ENCODE measurements at regions not wholly inside any gene's neighbourhood (a gene's known extent, or its start where the extent isn't known, plus 50 kb on each side); places are given as distances from the start of the nearest gene placed in this dataset.

GRCh38 chr1:194338241-194338948 is 1152.0 kb upstream of the B3GALT2 start:
- H3K9me3 ChIP-seq (ENCODE audit: control insufficient read depth in 3 of 3, low read length in 3 of 3), result no peaks in the 10 kb centered on the region
- H3K4me1 ChIP-seq (ENCODE audit: control insufficient read depth in 3 of 3, insufficient read depth in 3 of 3, low read length in 3 of 3), result no peaks in the 10 kb centered on the region
- no peaks in the 10 kb centered on the region for H3K36me3 ChIP-seq (ENCODE audit: control insufficient read depth in 3 of 3, insufficient read depth in 3 of 3, low read length in 3 of 3)
- H3K4me3 ChIP-seq (ENCODE audit: low read length in 3 of 3), result no peak overlapping the region
- H3K27me3 ChIP-seq (ENCODE audit: control insufficient read depth in 3 of 3, insufficient read depth in 3 of 3, low read length in 3 of 3), result no peaks in the 10 kb centered on the region
- H3K27ac ChIP-seq (ENCODE audit: low read depth, low read length), result no peak overlapping the region
- no peak overlapping the region for H3K9ac ChIP-seq (ENCODE audit: low read depth in 1 of 3, low read length in 3 of 3)

- H3K9ac ChIP-seq (ENCODE audit: low read depth in 1 of 3, low read length in 3 of 3), result no peak overlapping the region
- no peaks in the 10 kb centered on the region for H3K36me3 ChIP-seq (ENCODE audit: control insufficient read depth in 3 of 3, insufficient read depth in 3 of 3, low read length in 3 of 3)
- H3K4me3 ChIP-seq (ENCODE audit: low read length in 3 of 3), result no peak overlapping the region
These were observed 1146.8 kb upstream of the B3GALT2 start for GRCh38 chr1:194333240-194333639.

GRCh38 chr1:194331758-194332157 is 1145.3 kb upstream of the B3GALT2 start:
- Histone ChIP-seq H3K9ac (ENCODE audit: low read depth in 1 of 3, low read length in 3 of 3) (no peak overlapping the region), H3K27me3 (ENCODE audit: control insufficient read depth in 3 of 3, insufficient read depth in 3 of 3, low read length in 3 of 3) (no peaks in the 10 kb centered on the region), H3K4me3 (ENCODE audit: low read length in 3 of 3) (no peak overlapping the region), H3K4me1 (ENCODE audit: control insufficient read depth in 3 of 3, insufficient read depth in 3 of 3, low read length in 3 of 3) (no peaks in the 10 kb centered on the region), H3K27ac (ENCODE audit: low read depth, low read length) (no peak overlapping the region), H3K36me3 (ENCODE audit: control insufficient read depth in 3 of 3, insufficient read depth in 3 of 3, low read length in 3 of 3) (no peaks in the 10 kb centered on the region), H3K9me3 (ENCODE audit: control insufficient read depth in 3 of 3, low read length in 3 of 3) (no peaks in the 10 kb centered on the region)

More at GRCh38 chr1:194333240-194333639, 1146.8 kb upstream of the B3GALT2 start:
- H3K27ac ChIP-seq (ENCODE audit: low read depth, low read length), result no peak overlapping the region
- H3K9me3 ChIP-seq (ENCODE audit: control insufficient read depth in 3 of 3, low read length in 3 of 3), result no peaks in the 10 kb centered on the region
- no peaks in the 10 kb centered on the region for H3K4me1 ChIP-seq (ENCODE audit: control insufficient read depth in 3 of 3, insufficient read depth in 3 of 3, low read length in 3 of 3)
- H3K27me3 ChIP-seq (ENCODE audit: control insufficient read depth in 3 of 3, insufficient read depth in 3 of 3, low read length in 3 of 3), result no peaks in the 10 kb centered on the region

- no peak overlapping the region for H3K4me3 ChIP-seq (ENCODE audit: low read length in 3 of 3)
- H3K27ac ChIP-seq (ENCODE audit: low read depth, low read length), result no peak overlapping the region
- no peaks in the 10 kb centered on the region for H3K36me3 ChIP-seq (ENCODE audit: control insufficient read depth in 3 of 3, insufficient read depth in 3 of 3, low read length in 3 of 3)
- no peak overlapping the region for H3K9ac ChIP-seq (ENCODE audit: low read depth in 1 of 3, low read length in 3 of 3)
- no peaks in the 10 kb centered on the region for H3K4me1 ChIP-seq (ENCODE audit: control insufficient read depth in 3 of 3, insufficient read depth in 3 of 3, low read length in 3 of 3)
- no peaks in the 10 kb centered on the region for H3K27me3 ChIP-seq (ENCODE audit: control insufficient read depth in 3 of 3, insufficient read depth in 3 of 3, low read length in 3 of 3)
- no peaks in the 10 kb centered on the region for H3K9me3 ChIP-seq (ENCODE audit: control insufficient read depth in 3 of 3, low read length in 3 of 3)
These were observed 1136.3 kb upstream of the B3GALT2 start for GRCh38 chr1:194322751-194323150.

GRCh38 chr1:194318790-194319280 is 1132.4 kb upstream of the B3GALT2 start:
- H3K4me1 ChIP-seq (ENCODE audit: control insufficient read depth in 3 of 3, insufficient read depth in 3 of 3, low read length in 3 of 3), result no peaks in the 10 kb centered on the region
- H3K4me3 ChIP-seq (ENCODE audit: low read length in 3 of 3), result no peak overlapping the region
- H3K27ac ChIP-seq (ENCODE audit: low read depth, low read length), result no peak overlapping the region
- H3K27me3 ChIP-seq (ENCODE audit: control insufficient read depth in 3 of 3, insufficient read depth in 3 of 3, low read length in 3 of 3), result no peaks in the 10 kb centered on the region
- H3K9me3 ChIP-seq (ENCODE audit: control insufficient read depth in 3 of 3, low read length in 3 of 3), result no peaks in the 10 kb centered on the region
- no peak overlapping the region for H3K9ac ChIP-seq (ENCODE audit: low read depth in 1 of 3, low read length in 3 of 3)
- H3K36me3 ChIP-seq (ENCODE audit: control insufficient read depth in 3 of 3, insufficient read depth in 3 of 3, low read length in 3 of 3), result no peaks in the 10 kb centered on the region

- no peaks in the 10 kb centered on the region for H3K27me3 ChIP-seq (ENCODE audit: control insufficient read depth in 3 of 3, insufficient read depth in 3 of 3, low read length in 3 of 3)
- no peak overlapping the region for H3K9ac ChIP-seq (ENCODE audit: low read depth in 1 of 3, low read length in 3 of 3)
- H3K9me3 ChIP-seq (ENCODE audit: control insufficient read depth in 3 of 3, low read length in 3 of 3), result peaks cover 0 to 1% (median 0%) of the 10 kb centered on the region in 3 donors
- H3K36me3 ChIP-seq (ENCODE audit: control insufficient read depth in 3 of 3, insufficient read depth in 3 of 3, low read length in 3 of 3), result no peaks in the 10 kb centered on the region
- H3K27ac ChIP-seq (ENCODE audit: low read depth, low read length), result no peak overlapping the region
- H3K4me3 ChIP-seq (ENCODE audit: low read length in 3 of 3), result no peak overlapping the region
- no peaks in the 10 kb centered on the region for H3K4me1 ChIP-seq (ENCODE audit: control insufficient read depth in 3 of 3, insufficient read depth in 3 of 3, low read length in 3 of 3)
These were observed 1123.3 kb upstream of the B3GALT2 start for GRCh38 chr1:194309697-194310096.

- Histone ChIP-seq H3K9ac (ENCODE audit: low read depth in 1 of 3, low read length in 3 of 3) (no peak overlapping the region), H3K9me3 (ENCODE audit: control insufficient read depth in 3 of 3, low read length in 3 of 3) (peaks cover 0 to 1% (median 0%) of the 10 kb centered on the region in 3 donors), H3K27ac (ENCODE audit: low read depth, low read length) (no peak overlapping the region), H3K4me1 (ENCODE audit: control insufficient read depth in 3 of 3, insufficient read depth in 3 of 3, low read length in 3 of 3) (no peaks in the 10 kb centered on the region), H3K36me3 (ENCODE audit: control insufficient read depth in 3 of 3, insufficient read depth in 3 of 3, low read length in 3 of 3) (no peaks in the 10 kb centered on the region), H3K27me3 (ENCODE audit: control insufficient read depth in 3 of 3, insufficient read depth in 3 of 3, low read length in 3 of 3) (no peaks in the 10 kb centered on the region), H3K4me3 (ENCODE audit: low read length in 3 of 3) (no peak overlapping the region)
These were observed 1122.9 kb upstream of the B3GALT2 start for GRCh38 chr1:194309269-194309668.

GRCh38 chr1:194300776-194301175 is 1114.4 kb upstream of the B3GALT2 start:
- H3K27me3 ChIP-seq (ENCODE audit: control insufficient read depth in 3 of 3, insufficient read depth in 3 of 3, low read length in 3 of 3), result no peaks in the 10 kb centered on the region
- H3K4me3 ChIP-seq (ENCODE audit: low read length in 3 of 3), result no peak overlapping the region
- H3K9ac ChIP-seq (ENCODE audit: low read depth in 1 of 3, low read length in 3 of 3), result no peak overlapping the region
- H3K9me3 ChIP-seq (ENCODE audit: control insufficient read depth in 3 of 3, low read length in 3 of 3), result no peaks in the 10 kb centered on the region
- H3K27ac ChIP-seq (ENCODE audit: low read depth, low read length), result no peak overlapping the region
- no peaks in the 10 kb centered on the region for H3K4me1 ChIP-seq (ENCODE audit: control insufficient read depth in 3 of 3, insufficient read depth in 3 of 3, low read length in 3 of 3)
- no peaks in the 10 kb centered on the region for H3K36me3 ChIP-seq (ENCODE audit: control insufficient read depth in 3 of 3, insufficient read depth in 3 of 3, low read length in 3 of 3)

GRCh38 chr1:194300340-194300739 is 1113.9 kb upstream of the B3GALT2 start:
- no peaks in the 10 kb centered on the region for H3K27me3 ChIP-seq (ENCODE audit: control insufficient read depth in 3 of 3, insufficient read depth in 3 of 3, low read length in 3 of 3)
- H3K4me3 ChIP-seq (ENCODE audit: low read length in 3 of 3), result no peak overlapping the region
- no peak overlapping the region for H3K9ac ChIP-seq (ENCODE audit: low read depth in 1 of 3, low read length in 3 of 3)
- H3K4me1 ChIP-seq (ENCODE audit: control insufficient read depth in 3 of 3, insufficient read depth in 3 of 3, low read length in 3 of 3), result no peaks in the 10 kb centered on the region
- no peaks in the 10 kb centered on the region for H3K9me3 ChIP-seq (ENCODE audit: control insufficient read depth in 3 of 3, low read length in 3 of 3)
- H3K36me3 ChIP-seq (ENCODE audit: control insufficient read depth in 3 of 3, insufficient read depth in 3 of 3, low read length in 3 of 3), result no peaks in the 10 kb centered on the region
- H3K27ac ChIP-seq (ENCODE audit: low read depth, low read length), result no peak overlapping the region

GRCh38 chr1:194298007-194298598 is 1111.7 kb upstream of the B3GALT2 start:
- Histone ChIP-seq H3K4me3 (ENCODE audit: low read length in 3 of 3) (no peak overlapping the region), H3K36me3 (ENCODE audit: control insufficient read depth in 3 of 3, insufficient read depth in 3 of 3, low read length in 3 of 3) (no peaks in the 10 kb centered on the region), H3K27ac (ENCODE audit: low read depth, low read length) (no peak overlapping the region), H3K4me1 (ENCODE audit: control insufficient read depth in 3 of 3, insufficient read depth in 3 of 3, low read length in 3 of 3) (no peaks in the 10 kb centered on the region), H3K9ac (ENCODE audit: low read depth in 1 of 3, low read length in 3 of 3) (no peak overlapping the region), H3K9me3 (ENCODE audit: control insufficient read depth in 3 of 3, low read length in 3 of 3) (no peaks in the 10 kb centered on the region), H3K27me3 (ENCODE audit: control insufficient read depth in 3 of 3, insufficient read depth in 3 of 3, low read length in 3 of 3) (no peaks in the 10 kb centered on the region)
